ENCODE measurements at regions not wholly inside any gene's neighbourhood (a gene's known extent, or its start where the extent isn't known, plus 50 kb on each side); places are given as distances from the start of the nearest gene placed in this dataset.

- POLR2A ChIA-PET (ENCODE audit: unreplicated experiment), result no interaction called here
- no peak overlapping the region for H2AFZ ChIP-seq
- BruUV-seq (replicated peaks), result no TSS peak
Observed at GRCh38 chr4:132707955-132708354, 441.1 kb upstream of the PCDH10 start.

GRCh38 chr4:132709056-132709455 is 440.0 kb upstream of the PCDH10 start:
- DNase-seq, result no peak
- Histone ChIP-seq H3K36me3 (ENCODE audit: low read depth) (no peaks in the 10 kb centered on the region), H2AFZ (0 out of 2 replicates have a peak overlapping the region, but pooled peaks have one; percentile 27), H3F3A (ENCODE audit: insufficient read depth, low read depth) (no peaks in the 10 kb centered on the region), H3K27me3 (ENCODE audit: insufficient read depth, low read depth) (no peaks in the 10 kb centered on the region), H3K27ac (no peak overlapping the region), H3K4me2 (no peak overlapping the region), H4K20me1 (ENCODE audit: insufficient read depth) (no peaks in the 10 kb centered on the region), H3K79me2 (ENCODE audit: low read depth) (no peaks in the 10 kb centered on the region), H3K9me3 (ENCODE audit: insufficient read depth, low read depth) (no peaks in the 10 kb centered on the region), H3K4me3 (no peak overlapping the region), H3K4me1 (replicated peaks; ENCODE audit: insufficient read depth) (no peaks in the 10 kb centered on the region), H3K9me2 (ENCODE audit: insufficient read depth) (no peaks in the 10 kb centered on the region)
- no TSS peak for BruUV-seq (replicated peaks)
- TF ChIP-seq CTCF (conservative IDR thresholded peaks at IDR 0.05), result no peak
- no peak for TF ChIP-seq EZH2 (IDR thresholded peaks at IDR 0.05; ENCODE audit: low read depth)
- ChIA-PET CTCF (no interaction called here), POLR2A (ENCODE audit: unreplicated experiment) (no interaction called here)
- intact Hi-C loops (cut with micrococcal nuclease; ENCODE audit: unreplicated experiment), result no loop called here

More at GRCh38 chr4:132707955-132708354, 441.1 kb upstream of the PCDH10 start:
- Histone ChIP-seq H3K9me3 (ENCODE audit: insufficient read depth, low read depth) (no peaks in the 10 kb centered on the region), H3K9me2 (ENCODE audit: insufficient read depth) (no peaks in the 10 kb centered on the region), H3F3A (ENCODE audit: insufficient read depth, low read depth) (no peaks in the 10 kb centered on the region), H3K27ac (no peak overlapping the region), H3K4me3 (no peak overlapping the region), H4K20me1 (ENCODE audit: insufficient read depth) (no peaks in the 10 kb centered on the region), H3K27me3 (ENCODE audit: insufficient read depth, low read depth) (no peaks in the 10 kb centered on the region), H3K36me3 (ENCODE audit: low read depth) (no peaks in the 10 kb centered on the region), H3K4me1 (replicated peaks; ENCODE audit: insufficient read depth) (no peaks in the 10 kb centered on the region), H3K79me2 (ENCODE audit: low read depth) (no peaks in the 10 kb centered on the region), H3K4me2 (no peak overlapping the region)
- intact Hi-C loops (cut with micrococcal nuclease; ENCODE audit: unreplicated experiment), result no loop called here
- DNase-seq, result no peak
- CTCF ChIA-PET, result no interaction called here
- TF ChIP-seq CTCF (conservative IDR thresholded peaks at IDR 0.05) (no peak), EZH2 (IDR thresholded peaks at IDR 0.05; ENCODE audit: low read depth) (no peak)

- no peak for DNase-seq
- TF ChIP-seq CTCF (conservative IDR thresholded peaks at IDR 0.05) (no peak), EZH2 (IDR thresholded peaks at IDR 0.05; ENCODE audit: low read depth) (no peak)
- ChIA-PET POLR2A (ENCODE audit: unreplicated experiment) (no interaction called here), CTCF (no interaction called here)
- Histone ChIP-seq H4K20me1 (ENCODE audit: insufficient read depth) (no peaks in the 10 kb centered on the region), H3K9me2 (ENCODE audit: insufficient read depth) (no peaks in the 10 kb centered on the region), H3K27ac (no peak overlapping the region), H3K36me3 (ENCODE audit: low read depth) (no peaks in the 10 kb centered on the region), H2AFZ (no peak overlapping the region), H3K4me3 (no peak overlapping the region), H3K79me2 (ENCODE audit: low read depth) (no peaks in the 10 kb centered on the region), H3K4me1 (replicated peaks; ENCODE audit: insufficient read depth) (no peaks in the 10 kb centered on the region), H3K27me3 (ENCODE audit: insufficient read depth, low read depth) (no peaks in the 10 kb centered on the region), H3K9me3 (ENCODE audit: insufficient read depth, low read depth) (no peaks in the 10 kb centered on the region), H3K4me2 (no peak overlapping the region), H3F3A (ENCODE audit: insufficient read depth, low read depth) (no peaks in the 10 kb centered on the region)
- BruUV-seq (replicated peaks), result no TSS peak
- intact Hi-C loops (cut with micrococcal nuclease; ENCODE audit: unreplicated experiment), result no loop called here
Observed at GRCh38 chr4:132710971-132711370, 438.1 kb upstream of the PCDH10 start.

Measured in PC-9 (cell line).